Left renal pelvis (tissue), 4 donors: ENCODE measurements at regions not wholly inside any gene's neighbourhood (a gene's known extent, or its start where the extent isn't known, plus 50 kb on each side); places are given as distances from the start of the nearest gene placed in this dataset.
A peak's percentile ranks its signal among the peaks of the same experiment; 100 is the strongest.

Experiments
- DNase-seq, 4 donors: peaks; one replicate each; pipeline ENCODE4 v3.0.0-alpha.2; 2013; ENCODE audit warnings: low read depth in 4 of 4, low spot score in 3 of 4

GRCh38 chr18:78914249-78914935, 65.2 kb upstream of the SALL3 start:
- DNase-seq, result no peak

- DNase-seq, result no peak
These were observed 64.1 kb upstream of the SALL3 start for GRCh38 chr18:78915446-78916008.

- DNase-seq, result no peak
These were observed 60.9 kb upstream of the SALL3 start for GRCh38 chr18:78918707-78919106.

GRCh38 chr18:78919956-78920355, 59.7 kb upstream of the SALL3 start:
- no peak for DNase-seq

- peak; percentile 33 to 48 (median 40) for DNase-seq
These were observed 59.0 kb upstream of the SALL3 start for GRCh38 chr18:78920456-78921138.

GRCh38 chr18:78922856-78923255, 56.8 kb upstream of the SALL3 start:
- DNase-seq, result no peak

GRCh38 chr18:78924301-78924700, 55.3 kb upstream of the SALL3 start:
- no peak for DNase-seq

GRCh38 chr18:78924786-78925540, 54.7 kb upstream of the SALL3 start:
- DNase-seq, result no peak

- DNase-seq, result no peak
These were observed 53.9 kb upstream of the SALL3 start for GRCh38 chr18:78925557-78926242.

GRCh38 chr18:78926243-78926615, 53.4 kb upstream of the SALL3 start:
- DNase-seq, result no peak

GRCh38 chr18:78927156-78927555, 52.5 kb upstream of the SALL3 start:
- DNase-seq, result no peak

GRCh38 chr18:78927616-78928015, 52.0 kb upstream of the SALL3 start:
- no peak for DNase-seq

- no peak for DNase-seq
These were observed 51.5 kb upstream of the SALL3 start for GRCh38 chr18:78928076-78928475.

GRCh38 chr18:78929516-78929915, 50.1 kb upstream of the SALL3 start:
- no peak for DNase-seq
